A549 (cell line): ENCODE measurements at regions not wholly inside any gene's neighbourhood (a gene's known extent, or its start where the extent isn't known, plus 50 kb on each side); places are given as distances from the start of the nearest gene placed in this dataset.

ENCODE experiments used
- ATAC-seq, 2 experiments: fragments of 200-7000 bp in 1 of 2; fragments of >200 bp in 1 of 2; cut with Nextera tagmentation in 1 of 2; cut with Tn5 transposase in 1 of 2; 3 replicates each; pipeline versions ENCODE4 v1.8.0 to v1.9.1; 2018 to 2020; ENCODE audit warnings: mild to moderate bottlenecking in 1 of 2, moderate library complexity in 1 of 2
- CTCF ChIA-PET: fragments of 300-600 bp; sonication (Branson Sonifier 250); formaldehyde crosslinking; extraction: SDS; loops from one replicate; lab custom pipeline; 2021; ENCODE audit warnings: antibody characterized with exemption, inconsistent platforms; lab: Yijun Ruan, JAX
- POLR2A ChIA-PET: fragments of 350-600 bp; formaldehyde crosslinking; extraction: SDS; loops from one replicate; lab custom pipeline; 2021; ENCODE audit warnings: antibody characterized with exemption, inconsistent platforms; lab: Yijun Ruan, JAX
- DNase-seq, 2 experiments: peaks; one replicate each; pipeline versions ENCODE4 v3.0.0 to v3.0.0-alpha.2; 2011 to 2016; ENCODE audit warnings: low read depth in 1 of 2, low spot score in 1 of 2
- FAIRE-seq: peaks from 2 replicates; lab custom pipeline; 2011; peaks lifted over from hg19 to GRCh38; lab: Jason Lieb, UNC
- H3K27ac ChIP-seq, 2 experiments: fragments of >200 bp; sonication (Bioruptor Twin); formaldehyde crosslinking; 3 replicates each; pipeline ENCODE4 v1.5.1; 2016 to 2017
- H3K4me1 ChIP-seq: fragments of >200 bp; sonication (Bioruptor Twin); formaldehyde crosslinking; 3 replicates; pipeline ENCODE4 v1.6.1; 2016
- H3K4me2 ChIP-seq: fragments of >200 bp; sonication (Bioruptor Twin); formaldehyde crosslinking; 3 replicates; pipeline ENCODE4 v1.6.1; 2016
- H3K4me3 ChIP-seq: fragments of >200 bp; sonication (Bioruptor Twin); formaldehyde crosslinking; 3 replicates; pipeline ENCODE4 v1.5.1; 2016
- H3K9me3 ChIP-seq: fragments of >200 bp; sonication (Bioruptor Twin); formaldehyde crosslinking; 3 replicates; pipeline ENCODE4 v1.6.1; 2016
- CBX8 ChIP-seq: fragments of 200-600 bp; sonication (generic); IDR thresholded peaks from 2 replicates; pipeline ENCODE4 v1.6.1; 2016
- CEBPB ChIP-seq, 2 experiments: fragments of >200 bp in 1 of 2; sonication (Bioruptor Twin) in 1 of 2; formaldehyde crosslinking in 1 of 2; IDR thresholded peaks; 2 replicates each; pipeline ENCODE4 v1.6.1; 2012 to 2016
- CHD2 ChIP-seq: fragments of 150-350 bp; IDR thresholded peaks from 2 replicates; pipeline ENCODE4 v1.6.1; 2014; ENCODE audit warnings: low read length; ENCODE audit not compliant: partially characterized antibody
- EP300 ChIP-seq, 2 experiments: fragments of >200 bp; sonication (Bioruptor Twin); formaldehyde crosslinking; IDR thresholded peaks; 2 replicates in 1 of 2; 3 replicates in 1 of 2; pipeline ENCODE4 v1.6.1; 2016 to 2017
- FOSL2 ChIP-seq, 2 experiments: fragments of 450-650 bp in 1 of 2; fragments of >200 bp in 1 of 2; sonication (Bioruptor Twin) in 1 of 2; formaldehyde crosslinking; IDR thresholded peaks; 2 replicates each; pipeline versions ENCODE4 v1.5.0 to v1.6.1; 2016 to 2020; ENCODE audit warnings: mild to moderate bottlenecking in 1 of 2, moderate library complexity in 1 of 2
- GATA3 ChIP-seq: IDR thresholded peaks from 2 replicates; pipeline ENCODE4 v1.6.1; 2012; ENCODE audit warnings: borderline replicate concordance
- HDAC2 ChIP-seq: fragments of 200-600 bp; sonication (generic); IDR thresholded peaks from 2 replicates; pipeline ENCODE4 v1.6.1; 2016
- HOXB13 ChIP-seq: fragments of 250-450 bp; sonication (Bioruptor Pico); IDR thresholded peaks from 2 replicates; pipeline ENCODE4 v1.5.0; 2020; ENCODE audit warnings: low read depth, mild to moderate bottlenecking, moderate library complexity
- JUN ChIP-seq, 2 experiments: fragments of >200 bp; sonication (Bioruptor Twin); formaldehyde crosslinking; IDR thresholded peaks; 2 replicates in 1 of 2; 3 replicates in 1 of 2; pipeline ENCODE4 v1.6.1; 2016 to 2017
- JUNB ChIP-seq: fragments of >200 bp; sonication (Bioruptor Twin); formaldehyde crosslinking; IDR thresholded peaks from 2 replicates; pipeline ENCODE4 v1.6.1; 2016
- MAFK ChIP-seq: fragments of 450-650 bp; IDR thresholded peaks from 2 replicates; pipeline ENCODE4 v1.6.1; 2014; ENCODE audit not compliant: partially characterized antibody
- MYC ChIP-seq: IDR thresholded peaks from 2 replicates; pipeline ENCODE4 v1.6.1; 2012; ENCODE audit warnings: mild to moderate bottlenecking, inconsistent platforms, low read length, improper control_type of control experiment, borderline replicate concordance
- NFE2L2 ChIP-seq: fragments of 150-350 bp; conservative IDR thresholded peaks from 2 replicates; pipeline ENCODE4 v1.6.1; 2014; ENCODE audit warnings: low read length
- RAD21 ChIP-seq, 2 experiments: fragments of >200 bp in 1 of 2; sonication (Bioruptor Twin) in 1 of 2; formaldehyde crosslinking in 1 of 2; IDR thresholded peaks in 1 of 2; conservative IDR thresholded peaks in 1 of 2; 2 replicates in 1 of 2; 3 replicates in 1 of 2; pipeline ENCODE4 v1.6.1; 2012 to 2018; ENCODE audit warnings: inconsistent platforms in 1 of 2
- SMC3 ChIP-seq: fragments of >200 bp; sonication (Bioruptor Twin); formaldehyde crosslinking; IDR thresholded peaks from 3 replicates; pipeline ENCODE4 v1.6.1; 2018; ENCODE audit warnings: inconsistent platforms
- WGBS: methylation state at CpG from one replicate; pipeline ENCODE4 v1.1.6; 2017; ENCODE audit errors: missing lambda C conversion rate; 5-methylcytosine and 5-hydroxymethylcytosine counted together
- TF ChIP-seq, protein P1 (sequence below): IDR thresholded peaks from 2 replicates; pipeline ENCODE4 v1.6.1; 2012
- TF ChIP-seq, protein P2 (sequence below): IDR thresholded peaks from 2 replicates; pipeline ENCODE4 v1.6.1; 2012
- TF ChIP-seq, protein P3 (sequence below): fragments of >200 bp; sonication (Bioruptor Twin); formaldehyde crosslinking; IDR thresholded peaks from 3 replicates; pipeline ENCODE4 v1.6.1; 2016
- TF ChIP-seq, protein P4 (sequence below): fragments of >200 bp; sonication (Bioruptor Twin); formaldehyde crosslinking; IDR thresholded peaks from 2 replicates; pipeline ENCODE4 v1.6.1; 2016
- TF ChIP-seq, protein P5 (sequence below): IDR thresholded peaks from 2 replicates; pipeline ENCODE4 v1.6.1; 2012; ENCODE audit warnings: low read depth, borderline replicate concordance

DNA sequence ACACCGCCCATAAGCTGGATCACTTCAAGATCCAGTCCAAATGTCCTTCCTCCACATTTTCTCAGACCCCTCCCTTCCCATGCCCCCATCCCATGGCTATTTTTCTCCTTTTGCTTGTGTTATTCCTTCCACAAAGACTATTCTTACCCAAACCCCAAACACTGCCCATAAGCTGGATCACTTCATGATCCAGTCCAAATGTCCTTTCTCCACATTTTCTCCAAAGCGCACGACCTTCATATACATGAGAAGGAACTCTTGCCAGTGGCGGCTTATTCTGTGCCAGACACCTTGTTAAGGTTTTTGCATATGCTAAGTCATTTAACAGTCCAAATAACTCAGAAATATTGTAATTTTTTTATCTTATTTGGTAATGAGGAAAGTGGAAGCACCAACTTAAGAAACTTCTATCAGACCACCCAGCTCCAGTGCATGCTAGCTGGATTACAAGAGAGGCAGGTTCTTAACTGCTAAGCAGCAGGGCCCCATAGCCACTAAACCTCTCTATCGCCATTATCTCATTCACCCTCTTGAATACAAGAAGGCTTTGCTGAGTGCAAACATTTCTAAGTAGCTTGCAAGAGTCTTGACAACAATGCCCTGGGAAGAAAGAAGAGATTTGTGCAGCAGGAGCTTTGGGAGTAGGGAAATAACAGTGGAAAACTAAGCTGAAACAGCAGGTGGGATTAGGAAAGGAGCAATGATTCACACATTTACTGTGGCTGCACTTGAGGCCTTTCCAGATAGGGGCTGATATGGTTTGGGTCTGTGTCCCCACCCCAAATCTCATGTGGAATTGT is 428.2 kb upstream of the MAF start:
- Histone ChIP-seq H3K4me3 (no peak overlapping the region), H3K27ac (peak overlapping the region; percentile 88 to 94), H3K4me2 (no peak overlapping the region), H3K9me3 (peaks cover 26% of the 10 kb centered on the region; the same call in 2 of the 3 replicates), H3K4me1 (peaks cover 47% of the 10 kb centered on the region)
- FAIRE-seq (no peak), ATAC-seq (no peak), DNase-seq (no peak)
- TF ChIP-seq EP300 (IDR thresholded peaks at IDR 0.05) (no peak), FOSL2 (IDR thresholded peaks at IDR 0.05) (no peak), FOSL2 (CRISPR knock-in tag; IDR thresholded peaks at IDR 0.05) (no peak)
- ChIA-PET CTCF (no interaction called here), POLR2A (no interaction called here)
- 97% methylated on average over 5 of the region's 5 CpGs for WGBS

DNA sequence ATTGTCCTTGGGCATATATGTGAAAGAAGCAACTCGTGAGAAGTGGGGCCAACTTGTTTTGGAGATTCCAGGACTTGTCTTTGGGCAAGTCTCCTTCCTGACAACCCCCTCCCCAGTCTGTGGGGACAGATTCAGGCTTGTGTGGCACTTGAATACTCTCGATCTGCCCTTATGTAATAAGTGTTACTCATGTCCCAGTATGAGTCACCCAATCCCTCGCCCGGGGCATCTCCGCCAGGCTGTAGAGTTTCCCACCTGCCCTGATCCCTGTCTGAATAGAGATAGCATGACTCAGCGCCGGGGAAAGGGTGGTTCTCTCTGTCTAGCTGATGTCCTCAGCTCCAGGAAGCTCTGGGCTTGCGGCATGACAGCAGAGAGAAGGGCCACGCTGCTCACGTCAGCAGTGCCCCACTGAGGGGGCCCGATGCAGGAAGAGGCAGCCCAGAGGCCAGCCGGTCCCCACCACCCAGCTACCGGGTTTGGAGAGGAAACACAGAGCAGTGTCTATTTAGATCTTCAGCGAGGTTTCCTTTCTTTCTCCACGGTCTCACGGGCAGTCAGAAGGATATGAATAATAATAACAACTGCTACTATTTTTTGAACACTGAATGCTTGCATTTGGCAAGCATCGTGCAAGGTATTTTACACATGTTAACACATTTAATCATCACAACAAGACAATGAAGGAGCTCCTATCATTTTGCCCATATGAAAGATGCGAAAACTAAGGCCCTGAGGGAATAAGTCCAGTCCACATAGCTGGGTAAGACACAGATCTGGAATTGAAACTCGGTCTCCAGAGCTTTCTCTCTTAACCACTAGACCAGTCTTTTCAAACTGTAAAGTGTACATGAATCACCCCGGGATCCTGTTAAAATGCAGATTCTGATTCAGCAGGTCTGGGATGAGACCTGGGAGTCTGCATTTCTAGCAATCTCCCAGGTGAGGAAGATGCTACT is 426.7 kb upstream of the MAF start:
- 19% methylated on average over 14 of the region's 20 CpGs for WGBS
- TF ChIP-seq SMC3, result peak; percentile 41; the same call in 2 of the 3 replicates
- TF ChIP-seq CEBPB (IDR thresholded peaks at IDR 0.05), result peak; percentile 37 to 91; a peak in 3 of 4 replicates
- TF ChIP-seq JUNB, result peak; percentile 98
- TF ChIP-seq NFE2L2, result peak; percentile 47; the same call in 1 of the 2 replicates
- TF ChIP-seq EP300 (IDR thresholded peaks at IDR 0.05), result peak; percentile 88 to 89
- TF ChIP-seq, protein P1, sequence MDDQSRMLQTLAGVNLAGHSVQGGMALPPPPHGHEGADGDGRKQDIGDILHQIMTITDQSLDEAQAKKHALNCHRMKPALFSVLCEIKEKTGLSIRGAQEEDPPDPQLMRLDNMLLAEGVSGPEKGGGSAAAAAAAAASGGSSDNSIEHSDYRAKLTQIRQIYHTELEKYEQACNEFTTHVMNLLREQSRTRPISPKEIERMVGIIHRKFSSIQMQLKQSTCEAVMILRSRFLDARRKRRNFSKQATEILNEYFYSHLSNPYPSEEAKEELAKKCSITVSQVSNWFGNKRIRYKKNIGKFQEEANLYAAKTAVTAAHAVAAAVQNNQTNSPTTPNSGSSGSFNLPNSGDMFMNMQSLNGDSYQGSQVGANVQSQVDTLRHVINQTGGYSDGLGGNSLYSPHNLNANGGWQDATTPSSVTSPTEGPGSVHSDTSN, result peak; percentile 78
- TF ChIP-seq, protein P2, sequence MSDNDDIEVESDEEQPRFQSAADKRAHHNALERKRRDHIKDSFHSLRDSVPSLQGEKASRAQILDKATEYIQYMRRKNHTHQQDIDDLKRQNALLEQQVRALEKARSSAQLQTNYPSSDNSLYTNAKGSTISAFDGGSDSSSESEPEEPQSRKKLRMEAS, result peak; percentile 92
- TF ChIP-seq MYC, result peak; percentile 45; the same call in 1 of the 2 replicates
- TF ChIP-seq JUN (IDR thresholded peaks at IDR 0.05), result peak; percentile 84 to 86
- no peak for TF ChIP-seq HOXB13
- TF ChIP-seq CBX8, result no peak
- TF ChIP-seq, protein P3, sequence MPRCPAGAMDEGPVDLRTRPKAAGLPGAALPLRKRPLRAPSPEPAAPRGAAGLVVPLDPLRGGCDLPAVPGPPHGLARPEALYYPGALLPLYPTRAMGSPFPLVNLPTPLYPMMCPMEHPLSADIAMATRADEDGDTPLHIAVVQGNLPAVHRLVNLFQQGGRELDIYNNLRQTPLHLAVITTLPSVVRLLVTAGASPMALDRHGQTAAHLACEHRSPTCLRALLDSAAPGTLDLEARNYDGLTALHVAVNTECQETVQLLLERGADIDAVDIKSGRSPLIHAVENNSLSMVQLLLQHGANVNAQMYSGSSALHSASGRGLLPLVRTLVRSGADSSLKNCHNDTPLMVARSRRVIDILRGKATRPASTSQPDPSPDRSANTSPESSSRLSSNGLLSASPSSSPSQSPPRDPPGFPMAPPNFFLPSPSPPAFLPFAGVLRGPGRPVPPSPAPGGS, result peak; percentile 79; the same call in 1 of the 3 replicates
- peak; percentile 89 for TF ChIP-seq MAFK
- TF ChIP-seq, protein P4, sequence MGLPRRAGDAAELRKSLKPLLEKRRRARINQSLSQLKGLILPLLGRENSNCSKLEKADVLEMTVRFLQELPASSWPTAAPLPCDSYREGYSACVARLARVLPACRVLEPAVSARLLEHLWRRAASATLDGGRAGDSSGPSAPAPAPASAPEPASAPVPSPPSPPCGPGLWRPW, result 0 out of 2 replicates have a peak, but pooled peaks have one; percentile 46
- TF ChIP-seq, protein P5, sequence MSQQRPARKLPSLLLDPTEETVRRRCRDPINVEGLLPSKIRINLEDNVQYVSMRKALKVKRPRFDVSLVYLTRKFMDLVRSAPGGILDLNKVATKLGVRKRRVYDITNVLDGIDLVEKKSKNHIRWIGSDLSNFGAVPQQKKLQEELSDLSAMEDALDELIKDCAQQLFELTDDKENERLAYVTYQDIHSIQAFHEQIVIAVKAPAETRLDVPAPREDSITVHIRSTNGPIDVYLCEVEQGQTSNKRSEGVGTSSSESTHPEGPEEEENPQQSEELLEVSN, result peak; percentile 79
- peak; percentile 91 for TF ChIP-seq GATA3
- peak; percentile 40 to 57 for TF ChIP-seq RAD21 (conservative IDR thresholded peaks at IDR 0.05 in 1 of 2, IDR thresholded peaks at IDR 0.05 in 1 of 2)
- TF ChIP-seq HDAC2, result no peak
- TF ChIP-seq CHD2, result no peak
- TF ChIP-seq FOSL2 (IDR thresholded peaks at IDR 0.05), result peak; percentile 99
- peak; percentile 100 for TF ChIP-seq FOSL2 (CRISPR knock-in tag; IDR thresholded peaks at IDR 0.05)
- H3K27ac ChIP-seq, result peak overlapping the region; percentile 88 to 94
- ATAC-seq (peak; percentile 98), DNase-seq (peak; percentile 95 to 97), FAIRE-seq (peak; percentile 81)
- H3K4me1 ChIP-seq, result peaks cover 59% of the 10 kb centered on the region
- ChIA-PET CTCF (interaction anchor here (0.6 to 1.9 kb wide), 3 partner anchors 11 to 57 kb away, joined by 3 to 6 read pairs (median 4); no protein-coding TSS in a partner anchor), POLR2A (interaction anchor here (0.5 kb wide), 2 partner anchors 18 to 927 kb away, joined by 3 to 4 read pairs; no protein-coding TSS in a partner anchor)
- peaks cover 14% of the 10 kb centered on the region; the same call in 1 of the 3 replicates for H3K9me3 ChIP-seq
- H3K4me3 ChIP-seq, result 0 out of 3 replicates have a peak overlapping the region, but pooled peaks have one; percentile 10
- peak overlapping the region; percentile 78 for H3K4me2 ChIP-seq
